Stimulated activated CD8-positive, alpha-beta memory T cell treated with anti-CD3 and anti-CD28 coated beads, Interleukin-4, amount 100 ng/mL, for 48 hours (primary cell): ENCODE measurements at regions not wholly inside any gene's neighbourhood (a gene's known extent, or its start where the extent isn't known, plus 50 kb on each side); places are given as distances from the start of the nearest gene placed in this dataset.
A peak's percentile ranks its signal among the peaks of the same experiment; 100 is the strongest.

Source experiments
- DNase-seq: peaks from one replicate; pipeline ENCODE4 v3.0.0-alpha.2; 2020

- peak; percentile 9 for DNase-seq
Observed at GRCh38 chr6:169972736-169973135, 221.3 kb downstream of the ERMARD start.

- DNase-seq, result peak; percentile 12
Observed at GRCh38 chr6:169972101-169972651, 220.8 kb downstream of the ERMARD start.

- peak; percentile 18 for DNase-seq
Observed at GRCh38 chr6:169971081-169971861, 219.8 kb downstream of the ERMARD start.

DNA sequence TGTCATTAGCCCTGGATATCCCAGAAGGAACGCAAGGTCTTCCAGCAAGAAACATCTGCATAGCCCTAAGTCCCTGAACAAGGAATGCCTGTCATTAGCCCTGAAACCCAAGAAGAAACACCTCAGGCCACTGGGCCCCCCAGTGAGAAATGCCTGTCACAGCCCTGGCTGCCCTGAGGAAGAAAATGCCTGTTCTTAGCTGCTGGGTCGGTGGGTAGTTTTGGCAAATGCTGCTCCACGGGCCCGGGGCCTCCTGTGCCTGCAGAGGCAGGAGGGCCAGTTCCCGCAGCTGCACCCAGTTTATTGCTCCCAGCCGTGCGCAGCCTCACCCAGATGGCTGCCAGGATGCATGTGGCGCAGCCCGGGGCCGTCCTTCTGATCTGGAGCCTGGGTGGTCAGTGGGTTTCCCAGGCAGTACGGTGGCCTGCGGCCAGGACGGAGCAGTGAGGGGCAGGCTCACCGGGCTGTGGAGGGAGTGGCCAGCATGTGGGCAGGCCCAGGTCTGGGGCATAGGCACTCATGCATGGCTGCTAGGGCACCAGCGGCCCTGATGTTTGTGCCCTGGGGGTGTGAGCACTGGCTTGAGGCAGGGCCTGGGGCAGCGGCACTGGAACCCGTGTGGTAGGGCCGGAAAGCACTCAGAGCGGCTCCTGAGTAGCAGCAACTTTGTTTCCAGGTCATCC is 219.0 kb downstream of the ERMARD start:
- DNase-seq, result peak; percentile 9

- no peak for DNase-seq
Observed at GRCh38 chr6:169969372-169970099, 218.1 kb downstream of the ERMARD start.

GRCh38 chr6:169968541-169969270 is 217.3 kb downstream of the ERMARD start:
- peak; percentile 16 for DNase-seq

DNA sequence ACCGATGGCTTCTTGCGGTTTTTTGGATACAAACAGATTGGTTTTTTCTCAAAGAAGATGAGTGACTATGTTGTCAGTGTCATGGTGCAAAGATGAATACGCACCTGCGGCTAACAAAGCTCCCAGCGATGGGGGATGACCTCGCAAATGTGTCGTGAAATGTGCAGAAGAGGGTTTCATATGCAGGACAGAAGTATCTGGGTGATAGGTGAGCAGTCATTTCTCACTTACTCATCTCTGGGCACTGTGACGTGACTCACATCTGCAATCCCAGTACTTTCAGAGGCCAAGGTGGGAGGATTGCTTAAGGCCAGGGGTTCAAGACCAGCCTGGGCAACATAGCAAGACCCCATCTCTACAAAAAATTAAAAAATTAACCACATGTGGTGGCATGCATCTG is 216.3 kb downstream of the ERMARD start:
- DNase-seq, result peak; percentile 34

- DNase-seq, result peak; percentile 19
Observed at GRCh38 chr6:169966312-169967181, 215.1 kb downstream of the ERMARD start.

DNA sequence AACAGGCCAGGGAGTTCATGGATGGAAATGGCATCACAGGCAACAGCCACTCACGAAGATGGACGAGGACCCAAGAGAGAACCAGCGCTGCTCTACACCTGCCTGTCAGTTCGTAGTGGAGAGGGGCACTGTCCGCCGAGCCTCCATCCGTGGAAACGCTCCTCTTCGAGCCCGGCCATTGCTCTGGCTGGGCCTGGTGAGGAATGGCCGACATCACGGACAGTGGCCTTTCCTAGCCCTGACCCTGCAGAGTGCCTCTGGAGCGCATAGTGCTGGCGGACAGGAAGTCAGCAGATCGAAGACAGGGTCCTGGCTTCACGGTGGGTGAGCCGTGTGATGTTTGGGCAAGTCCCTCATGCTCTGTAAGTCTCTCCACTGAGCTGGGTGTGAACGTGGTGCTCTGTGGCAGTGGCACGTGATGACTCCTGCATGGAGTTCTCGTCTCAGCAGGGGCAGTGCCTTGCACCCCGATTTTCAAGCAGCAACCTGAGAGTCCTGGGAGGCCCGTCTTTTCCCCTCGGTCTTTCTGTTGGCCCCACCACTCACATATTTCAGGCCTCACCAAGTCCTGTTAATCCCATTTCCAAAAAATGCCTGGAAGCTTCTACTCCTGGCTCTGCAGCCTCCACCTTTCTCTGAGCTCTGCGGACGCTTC is 214.4 kb downstream of the ERMARD start:
- peak; percentile 10 for DNase-seq

GRCh38 chr6:169965239-169965638 is 213.8 kb downstream of the ERMARD start:
- DNase-seq, result peak; percentile 10

- DNase-seq, result peak; percentile 14
Observed at GRCh38 chr6:169964486-169965180, 213.2 kb downstream of the ERMARD start.

- no peak for DNase-seq
Observed at GRCh38 chr6:169963581-169964297, 212.3 kb downstream of the ERMARD start.

GRCh38 chr6:169962604-169963469 is 211.4 kb downstream of the ERMARD start:
- peak; percentile 17 for DNase-seq

DNA sequence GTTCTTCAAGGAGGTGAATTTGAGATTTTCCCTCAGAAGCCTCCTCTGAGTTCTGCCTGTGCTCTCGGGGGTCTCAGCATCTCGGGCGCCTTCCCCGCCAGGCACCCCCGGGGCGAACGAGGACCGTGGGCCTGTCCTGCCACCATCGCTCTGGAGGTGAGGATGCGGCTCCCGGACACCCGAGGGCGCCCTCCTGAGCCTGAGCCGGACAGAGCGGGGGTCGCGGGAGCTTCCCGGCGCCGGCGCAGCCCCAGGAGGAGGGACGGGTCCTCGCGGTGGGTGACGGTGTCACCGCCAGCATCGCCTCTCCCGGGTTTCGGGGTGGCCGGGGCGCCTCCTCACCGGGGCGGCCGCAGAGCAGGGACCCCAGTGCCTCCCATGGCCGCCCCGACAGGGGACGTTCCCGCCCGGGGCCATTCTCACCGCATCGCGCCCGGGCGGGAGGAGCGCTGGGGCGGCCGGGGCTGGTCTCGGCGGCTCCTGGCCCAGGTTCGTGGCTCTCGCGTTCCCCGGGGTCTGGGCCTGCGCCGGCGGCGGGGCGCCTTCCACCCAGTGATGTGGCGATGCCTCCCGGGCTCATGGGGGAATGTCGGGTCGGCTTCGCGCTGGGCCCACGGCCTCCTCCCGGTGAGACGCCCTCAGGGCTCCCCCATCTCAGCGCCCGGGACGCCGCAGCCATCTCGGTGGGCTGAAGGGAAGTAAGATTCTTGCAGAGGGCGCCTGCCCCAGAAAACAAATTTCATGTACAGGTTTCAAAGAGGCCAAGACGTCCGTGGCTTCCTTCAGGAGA is 210.5 kb downstream of the ERMARD start:
- peak; percentile 47 for DNase-seq

- no peak for DNase-seq
Observed at GRCh38 chr6:169960886-169961611, 209.6 kb downstream of the ERMARD start.

DNA sequence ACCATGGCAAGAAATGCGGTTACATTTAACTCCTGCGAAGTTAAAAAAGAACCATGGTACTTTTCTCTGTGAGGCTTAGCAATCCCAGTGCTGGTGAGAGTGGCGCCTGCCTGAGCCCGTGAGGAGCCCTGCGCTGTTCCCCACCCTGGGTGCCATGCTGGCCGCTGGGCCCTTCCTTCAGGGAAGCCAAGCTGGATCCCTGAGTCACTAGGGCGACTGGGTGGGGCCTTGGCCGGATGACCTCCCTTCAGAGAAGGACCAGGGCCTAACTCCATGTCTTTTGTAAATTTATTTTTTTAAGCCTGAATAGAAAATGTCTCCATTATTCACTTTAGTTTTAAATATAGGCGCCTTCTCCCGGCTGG is 209.1 kb downstream of the ERMARD start:
- DNase-seq, result peak; percentile 22

DNA sequence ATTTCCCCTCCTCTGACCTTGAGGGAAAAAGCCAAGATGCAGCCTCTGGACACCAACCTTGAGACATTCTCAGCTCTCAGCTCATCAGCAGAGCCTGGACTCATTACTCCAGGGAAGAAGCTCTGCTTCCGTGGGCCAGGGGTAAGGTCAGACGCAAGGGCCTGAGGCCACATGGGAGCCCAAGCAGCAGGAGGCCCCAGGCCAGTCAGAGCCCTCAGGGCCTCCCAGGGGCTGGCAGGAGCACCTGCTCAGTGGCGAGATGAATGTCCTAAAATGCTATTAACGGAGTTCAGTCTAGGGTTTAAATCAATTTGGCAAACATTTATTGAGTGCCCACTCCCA is 208.6 kb downstream of the ERMARD start:
- no peak for DNase-seq
